Activated CD4-positive, alpha-beta memory T cell treated with anti-CD3 and anti-CD28 coated beads, Interleukin-2, amount 10 ng/mL, durations not matched to agents 7 days and 5 days (primary cell): ENCODE measurements at regions not wholly inside any gene's neighbourhood (a gene's known extent, or its start where the extent isn't known, plus 50 kb on each side); places are given as distances from the start of the nearest gene placed in this dataset.

ENCODE experiments used
- CTCF ChIA-PET: fragments of 350-600 bp; sonication (Branson Sonifier 250); formaldehyde crosslinking; loops from one replicate; lab custom pipeline; 2021; ENCODE audit warnings: antibody characterized with exemption, inconsistent platforms; lab: Charles Lee
- POLR2A ChIA-PET: fragments of 350-600 bp; sonication (Branson Sonifier 250); formaldehyde crosslinking; loops from one replicate; lab custom pipeline; 2021; ENCODE audit warnings: antibody characterized with exemption; lab: Charles Lee
- DNase-seq: peaks from one replicate; pipeline ENCODE4 v3.0.0-alpha.2; 2020
- H3K27ac Mint-ChIP-seq: one replicate; pipeline ENCODE4 v1.8.0; 2021; ENCODE audit warnings: mild to moderate bottlenecking, mixed read lengths
- H3K27me3 Mint-ChIP-seq: one replicate; pipeline ENCODE4 v1.8.0; 2021; ENCODE audit warnings: mixed read lengths
- H3K36me3 Mint-ChIP-seq: one replicate; pipeline ENCODE4 v1.8.0; 2021; ENCODE audit warnings: low read depth, mixed read lengths
- H3K4me1 Mint-ChIP-seq: one replicate; pipeline ENCODE4 v1.8.0; 2021; ENCODE audit warnings: mixed read lengths
- H3K4me3 Mint-ChIP-seq: one replicate; pipeline ENCODE4 v1.8.0; 2021; ENCODE audit warnings: mild to moderate bottlenecking, mixed read lengths
- H3K9me3 Mint-ChIP-seq: one replicate; pipeline ENCODE4 v1.8.0; 2021; ENCODE audit warnings: mixed read lengths

- DNase-seq: no peak
- Mint-ChIP-seq H3K4me3 (no peak overlapping the region), H3K27me3 (no peaks in the 10 kb centered on the region), H3K27ac (no peak overlapping the region), H3K4me1 (no peaks in the 10 kb centered on the region), H3K9me3 (no peaks in the 10 kb centered on the region), H3K36me3 (no peaks in the 10 kb centered on the region)
- ChIA-PET CTCF (no interaction called here), POLR2A (no interaction called here)
Measured at GRCh38 chr10:28949005-28950004, 272.0 kb downstream of the BAMBI start.

DNA sequence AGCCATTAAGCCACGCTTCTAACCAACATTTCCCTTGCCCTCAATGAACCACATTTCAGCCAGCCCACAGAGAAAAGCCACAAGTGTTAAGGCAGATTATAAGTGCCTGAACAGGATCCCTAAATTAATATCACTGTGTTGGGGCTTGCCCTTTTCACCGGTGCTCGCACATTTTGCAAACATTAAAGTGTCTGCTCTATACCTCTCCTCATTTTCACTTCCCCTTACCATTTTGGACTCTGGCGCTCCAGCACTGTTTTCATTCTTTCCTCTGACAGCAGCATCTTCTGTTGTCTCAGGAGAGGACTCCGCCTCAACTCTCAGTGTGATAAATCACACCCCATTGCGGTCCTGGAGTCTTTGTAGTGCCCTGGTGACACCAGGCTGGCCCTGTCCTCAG is 274.2 kb downstream of the BAMBI start:
- Mint-ChIP-seq H3K27ac (no peak overlapping the region), H3K4me1 (no peaks in the 10 kb centered on the region), H3K36me3 (no peaks in the 10 kb centered on the region), H3K4me3 (no peak overlapping the region), H3K27me3 (no peaks in the 10 kb centered on the region), H3K9me3 (no peaks in the 10 kb centered on the region)
- POLR2A ChIA-PET: no interaction called here
- CTCF ChIA-PET: no interaction called here
- DNase-seq: no peak

DNA sequence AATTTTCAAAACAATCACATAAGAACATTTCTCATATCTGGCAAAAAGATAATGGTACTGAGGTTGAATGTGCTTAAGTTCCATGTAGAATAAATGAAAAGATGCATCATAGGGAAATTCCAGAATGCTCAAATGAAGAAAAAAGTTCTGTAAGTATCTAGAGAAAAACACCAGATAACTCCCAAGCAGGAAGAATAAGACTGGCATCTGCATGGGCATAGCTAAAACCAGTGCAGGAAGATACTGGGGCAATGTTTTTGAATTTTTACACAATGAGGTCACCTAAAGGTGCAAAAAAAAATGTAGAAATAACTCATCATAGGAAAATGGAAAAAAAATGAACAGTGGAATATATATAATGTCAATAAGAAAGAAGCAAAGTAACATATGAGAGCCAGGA is 275.2 kb downstream of the BAMBI start:
- no peaks in the 10 kb centered on the region for H3K9me3 Mint-ChIP-seq
- no peaks in the 10 kb centered on the region for H3K36me3 Mint-ChIP-seq
- CTCF ChIA-PET: no interaction called here
- no peak overlapping the region for H3K4me3 Mint-ChIP-seq
- DNase-seq: no peak
- no peaks in the 10 kb centered on the region for H3K27me3 Mint-ChIP-seq
- POLR2A ChIA-PET: no interaction called here
- no peaks in the 10 kb centered on the region for H3K4me1 Mint-ChIP-seq
- H3K27ac Mint-ChIP-seq: no peak overlapping the region

GRCh38 chr10:28954211-28954610 is 276.9 kb downstream of the BAMBI start:
- H3K4me3 Mint-ChIP-seq: no peak overlapping the region
- ChIA-PET CTCF (interaction anchor here (0.6 kb wide), 1 partner anchor 209 kb away, joined by 6 read pairs; no protein-coding TSS in a partner anchor), POLR2A (no interaction called here)
- H3K27ac Mint-ChIP-seq: no peak overlapping the region
- DNase-seq: no peak
- peaks cover 4% of the 10 kb centered on the region for H3K9me3 Mint-ChIP-seq
- H3K4me1 Mint-ChIP-seq: no peaks in the 10 kb centered on the region
- no peaks in the 10 kb centered on the region for H3K36me3 Mint-ChIP-seq
- H3K27me3 Mint-ChIP-seq: no peaks in the 10 kb centered on the region

DNA sequence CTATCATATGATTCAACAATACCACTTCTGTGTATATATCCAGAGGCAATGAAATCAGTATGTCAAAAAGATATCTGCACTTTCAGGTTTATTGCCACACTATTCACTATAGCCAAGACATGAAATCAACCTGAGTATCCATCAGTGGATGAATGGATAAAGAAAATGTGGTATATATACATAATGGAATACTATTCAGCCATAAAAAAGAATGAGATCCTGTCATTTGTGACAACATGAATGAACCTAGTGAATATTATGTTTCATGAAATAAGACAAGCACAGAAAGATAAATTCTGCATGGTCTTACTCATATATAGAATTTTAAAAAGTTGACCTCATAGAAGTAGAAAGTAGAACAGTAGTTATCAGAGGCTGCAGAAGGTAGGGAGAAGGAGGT is 281.1 kb downstream of the BAMBI start:
- peaks cover 4% of the 10 kb centered on the region for H3K9me3 Mint-ChIP-seq
- ChIA-PET POLR2A (no interaction called here), CTCF (no interaction called here)
- H3K27me3 Mint-ChIP-seq: no peaks in the 10 kb centered on the region
- H3K4me3 Mint-ChIP-seq: no peak overlapping the region
- no peaks in the 10 kb centered on the region for H3K36me3 Mint-ChIP-seq
- no peaks in the 10 kb centered on the region for H3K4me1 Mint-ChIP-seq
- no peak overlapping the region for H3K27ac Mint-ChIP-seq
- DNase-seq: no peak

DNA sequence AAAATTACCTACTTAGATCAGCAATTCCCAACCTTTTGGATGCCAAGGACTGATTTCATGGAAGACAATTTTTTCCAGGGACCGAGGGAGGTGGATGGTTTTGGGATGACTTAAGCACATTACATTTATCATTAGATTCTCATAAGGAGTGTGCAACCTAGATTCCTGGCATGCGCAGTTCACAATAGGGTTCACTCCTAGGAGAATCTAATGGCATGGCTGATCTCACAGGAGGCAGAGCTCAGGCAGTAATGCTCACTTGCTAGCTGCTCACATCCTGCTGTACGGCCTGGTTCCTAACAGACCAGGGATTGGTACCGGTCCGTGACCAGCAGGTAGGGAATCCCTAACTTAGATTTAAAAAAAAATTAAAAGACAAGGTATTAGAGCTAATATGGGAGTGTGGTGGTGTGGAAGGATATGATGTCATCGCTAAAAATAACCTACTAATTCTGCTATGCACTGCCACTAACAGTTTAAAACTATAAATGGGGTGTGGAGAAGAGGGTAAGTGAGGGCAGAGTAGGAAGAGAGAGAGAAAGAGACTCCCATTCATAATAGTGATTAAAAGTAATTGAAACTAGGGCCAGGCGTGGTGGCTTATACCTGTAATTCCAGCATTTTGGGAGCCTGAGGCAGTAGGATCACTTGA is 282.7 kb downstream of the BAMBI start:
- no peak overlapping the region for H3K27ac Mint-ChIP-seq
- DNase-seq: no peak
- H3K4me1 Mint-ChIP-seq: no peaks in the 10 kb centered on the region
- H3K9me3 Mint-ChIP-seq: peaks cover 4% of the 10 kb centered on the region
- H3K27me3 Mint-ChIP-seq: no peaks in the 10 kb centered on the region
- CTCF ChIA-PET: no interaction called here
- H3K36me3 Mint-ChIP-seq: no peaks in the 10 kb centered on the region
- POLR2A ChIA-PET: no interaction called here
- H3K4me3 Mint-ChIP-seq: no peak overlapping the region

GRCh38 chr10:28962768-28963167 is 285.4 kb downstream of the BAMBI start:
- Mint-ChIP-seq H3K27ac (no peak overlapping the region), H3K4me3 (no peak overlapping the region), H3K9me3 (peaks cover 4% of the 10 kb centered on the region), H3K4me1 (no peaks in the 10 kb centered on the region), H3K27me3 (no peaks in the 10 kb centered on the region), H3K36me3 (no peaks in the 10 kb centered on the region)
- CTCF ChIA-PET: no interaction called here
- POLR2A ChIA-PET: no interaction called here
- DNase-seq: no peak

- POLR2A ChIA-PET: no interaction called here
- CTCF ChIA-PET: no interaction called here
- Mint-ChIP-seq H3K27ac (no peak overlapping the region), H3K4me1 (no peaks in the 10 kb centered on the region), H3K9me3 (peaks cover 1% of the 10 kb centered on the region), H3K4me3 (no peak overlapping the region), H3K27me3 (no peaks in the 10 kb centered on the region), H3K36me3 (no peaks in the 10 kb centered on the region)
- no peak for DNase-seq
Measured at GRCh38 chr10:28963539-28964221, 286.4 kb downstream of the BAMBI start.

GRCh38 chr10:28965937-28966336 is 288.6 kb downstream of the BAMBI start:
- ChIA-PET CTCF (no interaction called here), POLR2A (no interaction called here)
- no peak overlapping the region for H3K4me3 Mint-ChIP-seq
- H3K27ac Mint-ChIP-seq: no peak overlapping the region
- no peaks in the 10 kb centered on the region for H3K36me3 Mint-ChIP-seq
- no peaks in the 10 kb centered on the region for H3K9me3 Mint-ChIP-seq
- no peaks in the 10 kb centered on the region for H3K27me3 Mint-ChIP-seq
- no peaks in the 10 kb centered on the region for H3K4me1 Mint-ChIP-seq
- DNase-seq: no peak

GRCh38 chr10:28967031-28967430 is 289.7 kb downstream of the BAMBI start:
- Mint-ChIP-seq H3K9me3 (no peaks in the 10 kb centered on the region), H3K27me3 (no peaks in the 10 kb centered on the region), H3K36me3 (no peaks in the 10 kb centered on the region), H3K27ac (no peak overlapping the region), H3K4me1 (no peaks in the 10 kb centered on the region), H3K4me3 (no peak overlapping the region)
- no peak for DNase-seq
- ChIA-PET CTCF (no interaction called here), POLR2A (no interaction called here)

DNA sequence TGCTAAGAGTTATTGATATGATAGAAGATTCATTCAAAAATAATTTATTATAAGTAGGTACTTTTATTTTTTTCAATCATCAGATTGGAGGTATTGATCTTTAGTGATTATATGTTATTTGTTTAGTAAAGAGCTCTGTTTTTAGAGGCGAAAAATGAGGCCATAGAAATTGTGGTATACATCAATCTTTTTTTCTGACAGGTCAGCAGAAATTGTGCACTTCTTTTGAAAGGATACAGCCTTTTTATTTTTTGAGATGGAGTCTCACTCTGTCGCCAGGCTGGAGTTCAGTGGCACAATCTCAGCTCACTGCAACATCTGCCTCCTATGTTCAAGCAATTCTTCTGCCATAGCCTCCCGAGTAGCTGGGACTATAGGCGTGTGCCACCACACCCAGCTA is 292.1 kb downstream of the BAMBI start:
- DNase-seq: no peak
- ChIA-PET POLR2A (no interaction called here), CTCF (no interaction called here)
- Mint-ChIP-seq H3K36me3 (no peaks in the 10 kb centered on the region), H3K27ac (no peak overlapping the region), H3K9me3 (no peaks in the 10 kb centered on the region), H3K27me3 (no peaks in the 10 kb centered on the region), H3K4me1 (no peaks in the 10 kb centered on the region), H3K4me3 (no peak overlapping the region)

- Mint-ChIP-seq H3K4me3 (no peak overlapping the region), H3K36me3 (no peaks in the 10 kb centered on the region), H3K4me1 (no peaks in the 10 kb centered on the region), H3K27ac (no peak overlapping the region), H3K9me3 (peaks cover 2% of the 10 kb centered on the region), H3K27me3 (no peaks in the 10 kb centered on the region)
- no peak for DNase-seq
- CTCF ChIA-PET: no interaction called here
- POLR2A ChIA-PET: no interaction called here
Measured at GRCh38 chr10:28970231-28970630, 292.9 kb downstream of the BAMBI start.

- no peak for DNase-seq
- no peaks in the 10 kb centered on the region for H3K27me3 Mint-ChIP-seq
- no peaks in the 10 kb centered on the region for H3K4me1 Mint-ChIP-seq
- ChIA-PET POLR2A (no interaction called here), CTCF (no interaction called here)
- H3K27ac Mint-ChIP-seq: no peak overlapping the region
- H3K4me3 Mint-ChIP-seq: no peak overlapping the region
- H3K36me3 Mint-ChIP-seq: no peaks in the 10 kb centered on the region
- peaks cover 2% of the 10 kb centered on the region for H3K9me3 Mint-ChIP-seq
Measured at GRCh38 chr10:28971255-28971654, 293.9 kb downstream of the BAMBI start.
